Activated CD8-positive, alpha-beta T cell treated with anti-CD3 and anti-CD28 coated beads for 36 hours (primary cell): ENCODE measurements at regions not wholly inside any gene's neighbourhood (a gene's known extent, or its start where the extent isn't known, plus 50 kb on each side); places are given as distances from the start of the nearest gene placed in this dataset.

ENCODE experiments used
- ATAC-seq: fragments of 200-7000 bp; cut with Tn5 transposase; one replicate; pipeline ENCODE4 v1.10.0; 2021; ENCODE audit warnings: mild to moderate bottlenecking, moderate library complexity
- CTCF ChIA-PET: fragments of 350-600 bp; sonication (Branson Sonifier 250); formaldehyde crosslinking; loops from one replicate; lab custom pipeline; 2021; ENCODE audit warnings: antibody characterized with exemption; lab: Charles Lee
- POLR2A ChIA-PET: fragments of 350-600 bp; sonication (Branson Sonifier 250); formaldehyde crosslinking; loops from one replicate; lab custom pipeline; 2021; ENCODE audit warnings: antibody characterized with exemption; lab: Charles Lee
- DNase-seq: peaks from one replicate; pipeline ENCODE4 v3.0.0-alpha.2; 2020
- H3K27ac Mint-ChIP-seq: one replicate; pipeline ENCODE4 v1.8.0; 2021; ENCODE audit warnings: mild to moderate bottlenecking, mixed read lengths
- H3K27me3 Mint-ChIP-seq: one replicate; pipeline ENCODE4 v1.8.0; 2021; ENCODE audit warnings: mixed read lengths
- H3K36me3 Mint-ChIP-seq: one replicate; pipeline ENCODE4 v1.8.0; 2021; ENCODE audit warnings: low read depth, mixed read lengths
- H3K4me1 Mint-ChIP-seq: one replicate; pipeline ENCODE4 v1.8.0; 2021; ENCODE audit warnings: low read depth, mixed read lengths
- H3K4me3 Mint-ChIP-seq: one replicate; pipeline ENCODE4 v1.8.0; 2021; ENCODE audit warnings: mild to moderate bottlenecking, moderate library complexity, mixed read lengths
- H3K9me3 Mint-ChIP-seq: one replicate; pipeline ENCODE4 v1.8.0; 2021; ENCODE audit warnings: mixed read lengths
- CTCF ChIP-seq: fragments of 200-600 bp; IDR thresholded peaks from one replicate; pipeline ENCODE4 v1.8.0; 2022; ENCODE audit warnings: antibody characterized with exemption, mild to moderate bottlenecking
- intact Hi-C: fragments of 100-400 bp; cut with micrococcal nuclease; formaldehyde crosslinking; loops from one replicate; pipeline ENCODE4 v1.10.0; 2022

DNA sequence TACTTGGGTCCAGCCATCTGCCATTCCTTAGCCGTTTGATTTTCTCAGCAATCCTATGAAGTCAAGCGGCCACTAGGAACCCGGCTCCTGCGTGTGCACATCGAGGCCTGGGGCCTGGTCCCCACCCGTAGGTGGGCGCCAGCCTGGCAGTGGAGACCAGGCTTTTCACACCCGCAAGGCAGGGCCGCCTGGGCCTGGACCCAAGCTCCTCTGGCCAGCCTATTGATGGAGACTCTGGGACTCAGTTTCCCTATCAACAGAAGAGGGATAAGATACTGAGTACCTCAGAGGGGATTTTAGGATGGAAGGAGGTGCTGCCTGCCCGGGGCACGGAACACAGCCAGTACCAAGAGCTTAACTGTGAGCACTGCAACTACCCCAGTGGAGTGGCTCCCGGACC, 104.3 kb upstream of the C14orf180 start:
- H3K9me3 Mint-ChIP-seq: no peaks in the 10 kb centered on the region
- H3K4me1 Mint-ChIP-seq: no peaks in the 10 kb centered on the region
- CTCF ChIA-PET: no interaction called here
- intact Hi-C loops: no loop called here
- ATAC-seq: no peak
- H3K4me3 Mint-ChIP-seq: no peak overlapping the region
- no peak for TF ChIP-seq CTCF
- no peak overlapping the region for H3K27ac Mint-ChIP-seq
- no peaks in the 10 kb centered on the region for H3K36me3 Mint-ChIP-seq
- no peak for DNase-seq
- H3K27me3 Mint-ChIP-seq: no peaks in the 10 kb centered on the region
- POLR2A ChIA-PET: no interaction called here

- TF ChIP-seq CTCF: no peak
- no peak for ATAC-seq
- Mint-ChIP-seq H3K27ac (no peak overlapping the region), H3K9me3 (no peaks in the 10 kb centered on the region), H3K4me3 (no peak overlapping the region), H3K36me3 (no peaks in the 10 kb centered on the region), H3K4me1 (no peaks in the 10 kb centered on the region), H3K27me3 (no peaks in the 10 kb centered on the region)
- intact Hi-C loops: no loop called here
- POLR2A ChIA-PET: no interaction called here
- CTCF ChIA-PET: no interaction called here
- no peak for DNase-seq
These were observed 103.8 kb upstream of the C14orf180 start for GRCh38 chr14:104475802-104476201.

DNA sequence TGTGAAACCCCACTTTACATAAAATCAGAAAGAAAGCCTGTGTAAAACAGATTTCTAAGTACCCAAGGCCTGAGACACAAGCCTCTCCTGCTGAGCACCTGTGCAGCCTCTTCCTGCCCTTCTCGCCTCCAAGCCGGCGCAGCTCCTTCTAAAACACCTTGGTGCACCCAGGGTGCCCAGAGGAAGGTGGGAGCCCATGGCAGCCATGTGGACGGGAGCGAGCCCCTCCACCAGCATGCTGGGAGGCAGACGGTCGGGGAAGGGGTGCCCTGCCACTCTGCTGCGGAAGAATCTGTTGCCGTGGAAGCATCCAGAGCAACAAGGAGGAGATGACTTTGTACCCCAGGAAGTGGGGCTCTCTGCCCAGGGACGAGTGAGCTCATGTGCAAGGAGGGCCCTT, 103.1 kb upstream of the C14orf180 start:
- POLR2A ChIA-PET: no interaction called here
- Mint-ChIP-seq H3K27me3 (no peaks in the 10 kb centered on the region), H3K4me3 (no peak overlapping the region), H3K9me3 (peaks cover 3% of the 10 kb centered on the region), H3K36me3 (no peaks in the 10 kb centered on the region), H3K27ac (no peak overlapping the region), H3K4me1 (no peaks in the 10 kb centered on the region)
- DNase-seq: no peak
- TF ChIP-seq CTCF: no peak
- intact Hi-C loops: no loop called here
- no peak for ATAC-seq
- CTCF ChIA-PET: no interaction called here

DNA sequence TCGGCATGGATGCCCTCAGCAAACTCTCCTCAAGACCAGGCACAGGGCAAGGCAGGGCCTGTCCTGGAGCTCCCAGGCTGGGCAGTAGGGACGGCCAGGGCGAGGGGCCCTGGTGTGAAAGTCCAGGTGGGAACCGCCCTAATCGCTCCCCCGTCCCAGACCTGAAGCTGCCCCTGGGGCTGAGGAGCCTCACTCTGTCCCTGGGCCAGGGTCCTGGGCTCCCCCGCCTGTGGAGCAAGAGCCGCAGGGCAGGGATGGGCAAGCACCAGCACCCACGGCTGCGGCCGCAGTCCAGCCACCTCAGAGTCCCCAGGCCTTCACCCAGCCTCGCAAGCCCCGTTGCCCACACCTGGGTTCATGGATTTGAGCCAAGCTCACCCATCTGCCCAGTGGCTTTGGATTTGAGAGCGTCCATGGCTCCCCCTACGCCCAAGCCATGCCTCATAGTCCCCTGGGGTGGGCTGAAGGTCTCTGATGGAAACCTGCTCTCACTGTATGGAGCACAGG, 102.4 kb upstream of the C14orf180 start:
- ATAC-seq: no peak

More for the DNA sequence above, 102.4 kb upstream of the C14orf180 start:
- Mint-ChIP-seq H3K27me3 (no peaks in the 10 kb centered on the region), H3K27ac (no peak overlapping the region), H3K4me1 (no peaks in the 10 kb centered on the region), H3K4me3 (no peak overlapping the region), H3K36me3 (no peaks in the 10 kb centered on the region), H3K9me3 (peaks cover 8% of the 10 kb centered on the region)
- intact Hi-C loops: no loop called here
- no peak for TF ChIP-seq CTCF
- ChIA-PET POLR2A (no interaction called here), CTCF (no interaction called here)
- DNase-seq: no peak
